DND-41 (cell line): ENCODE measurements at regions not wholly inside any gene's neighbourhood (a gene's known extent, or its start where the extent isn't known, plus 50 kb on each side); places are given as distances from the start of the nearest gene placed in this dataset.

Experiments
- ATAC-seq: fragments of 200-7000 bp; cut with Tn5 transposase; 3 replicates; pipeline ENCODE4 v1.9.1; 2021; ENCODE audit warnings: low read depth; ENCODE audit not compliant: insufficient read depth
- DNase-seq: peaks from one replicate; pipeline ENCODE4 v3.0.0-alpha.2; 2020
- H2AFZ ChIP-seq: 2 replicates; pipeline ENCODE4 v1.6.0; 2012; ENCODE audit warnings: low read depth, low read length
- H3K27ac ChIP-seq: 2 replicates; pipeline ENCODE4 v1.5.1; 2012; ENCODE audit warnings: low read length, inconsistent platforms
- H3K27me3 ChIP-seq: fragments of 200-600 bp; sonication (generic); 2 replicates; pipeline ENCODE4 v1.6.0; 2012; ENCODE audit warnings: low read length, mild to moderate bottlenecking, inconsistent platforms; ENCODE audit not compliant: insufficient read depth, poor library complexity
- H3K36me3 ChIP-seq: 2 replicates; pipeline ENCODE4 v1.5.1; 2012; ENCODE audit warnings: low read length, inconsistent platforms; ENCODE audit not compliant: insufficient read depth
- H3K4me1 ChIP-seq: 2 replicates; pipeline ENCODE4 v1.5.1; 2012; ENCODE audit warnings: mild to moderate bottlenecking, low read length; ENCODE audit not compliant: insufficient read depth
- H3K4me2 ChIP-seq: 2 replicates; pipeline ENCODE4 v1.6.0; 2012; ENCODE audit warnings: mild to moderate bottlenecking, moderate library complexity, low read length, inconsistent platforms; ENCODE audit not compliant: insufficient read depth
- H3K4me3 ChIP-seq, 2 experiments: fragments of 200-600 bp in 1 of 2; shearing (Covaris generic) in 1 of 2; 2 replicates each; pipeline ENCODE4 v1.5.1; 2012 to 2016; ENCODE audit warnings: inconsistent platforms in 2 of 2, low read length in 2 of 2, mild to moderate bottlenecking in 2 of 2, low read depth in 1 of 2, moderate library complexity in 1 of 2
- H3K79me2 ChIP-seq: 2 replicates; pipeline ENCODE4 v1.6.0; 2012; ENCODE audit warnings: low read length, inconsistent platforms; ENCODE audit not compliant: insufficient read depth
- H3K9ac ChIP-seq: 2 replicates; pipeline ENCODE4 v1.6.0; 2012; ENCODE audit warnings: low read depth, mild to moderate bottlenecking, inconsistent platforms, low read length, moderate library complexity
- H3K9me3 ChIP-seq: 2 replicates; pipeline ENCODE4 v1.5.1; 2012; ENCODE audit warnings: low read length, moderate library complexity, mild to moderate bottlenecking, inconsistent platforms; ENCODE audit not compliant: insufficient read depth, severe bottlenecking
- H4K20me1 ChIP-seq: 2 replicates; pipeline ENCODE4 v1.6.0; 2012; ENCODE audit warnings: low read length; ENCODE audit not compliant: insufficient read depth
- CTCF ChIP-seq: IDR thresholded peaks from 2 replicates; pipeline ENCODE4 v1.5.1; 2012; ENCODE audit warnings: borderline replicate concordance, low read length, moderate library complexity, mild to moderate bottlenecking; ENCODE audit not compliant: poor library complexity, severe bottlenecking; ENCODE audit errors: extremely low read depth
- EZH2 ChIP-seq: IDR thresholded peaks from 3 replicates; pipeline ENCODE4 v1.6.1; 2012; ENCODE audit warnings: borderline replicate concordance, low read depth, mild to moderate bottlenecking, moderate library complexity, low read length, inconsistent platforms; ENCODE audit not compliant: severe bottlenecking

- Histone ChIP-seq H3K27me3 (peaks cover 11% of the 10 kb centered on the region), H3K27ac (no peak overlapping the region), H2AFZ (no peak overlapping the region), H3K4me2 (no peak overlapping the region), H4K20me1 (no peaks in the 10 kb centered on the region), H3K36me3 (no peaks in the 10 kb centered on the region), H3K4me3 (no peak overlapping the region), H3K9ac (no peak overlapping the region), H3K79me2 (no peaks in the 10 kb centered on the region), H3K4me1 (no peaks in the 10 kb centered on the region), H3K9me3 (peaks cover 7% of the 10 kb centered on the region)
- no peak for TF ChIP-seq CTCF
- no peak for TF ChIP-seq EZH2
- ATAC-seq (no peak), DNase-seq (no peak)
These were observed 100.0 kb downstream of the MATN1 start for GRCh38 chr1:30623431-30623830.

GRCh38 chr1:30619619-30620018 is 103.8 kb downstream of the MATN1 start:
- H3K4me3 ChIP-seq = no peak overlapping the region
- TF ChIP-seq EZH2 (no peak), CTCF (no peak)
- H3K9me3 ChIP-seq = peaks cover 7% of the 10 kb centered on the region
- no peaks in the 10 kb centered on the region for H3K36me3 ChIP-seq
- no peak for DNase-seq
- H2AFZ ChIP-seq = no peak overlapping the region
- H3K27me3 ChIP-seq = peaks cover 13% of the 10 kb centered on the region
- H3K27ac ChIP-seq = no peak overlapping the region
- H3K9ac ChIP-seq = no peak overlapping the region
- no peaks in the 10 kb centered on the region for H4K20me1 ChIP-seq
- no peaks in the 10 kb centered on the region for H3K4me1 ChIP-seq
- ATAC-seq = no peak
- H3K79me2 ChIP-seq = no peaks in the 10 kb centered on the region
- no peak overlapping the region for H3K4me2 ChIP-seq

GRCh38 chr1:30618335-30618747 is 105.0 kb downstream of the MATN1 start:
- DNase-seq (no peak), ATAC-seq (no peak)
- no peak overlapping the region for H3K4me2 ChIP-seq
- no peak overlapping the region for H2AFZ ChIP-seq
- no peak overlapping the region for H3K9ac ChIP-seq
- peaks cover 3% of the 10 kb centered on the region for H3K9me3 ChIP-seq
- no peaks in the 10 kb centered on the region for H4K20me1 ChIP-seq
- H3K79me2 ChIP-seq = no peaks in the 10 kb centered on the region
- no peak overlapping the region for H3K27ac ChIP-seq
- H3K4me1 ChIP-seq = no peaks in the 10 kb centered on the region
- H3K36me3 ChIP-seq = no peaks in the 10 kb centered on the region
- TF ChIP-seq CTCF (no peak), EZH2 (no peak)
- H3K4me3 ChIP-seq = no peak overlapping the region
- H3K27me3 ChIP-seq = peaks cover 13% of the 10 kb centered on the region

- Histone ChIP-seq H4K20me1 (no peaks in the 10 kb centered on the region), H3K36me3 (no peaks in the 10 kb centered on the region), H3K9me3 (no peaks in the 10 kb centered on the region), H3K4me2 (no peak overlapping the region), H2AFZ (no peak overlapping the region), H3K9ac (no peak overlapping the region), H3K27me3 (peaks cover 13% of the 10 kb centered on the region), H3K79me2 (no peaks in the 10 kb centered on the region), H3K27ac (no peak overlapping the region), H3K4me1 (no peaks in the 10 kb centered on the region), H3K4me3 (no peak overlapping the region)
- ATAC-seq (no peak), DNase-seq (no peak)
- TF ChIP-seq CTCF (no peak), EZH2 (no peak)
These were observed 106.6 kb downstream of the MATN1 start for GRCh38 chr1:30616759-30617158.
